Immature natural killer cell (primary cell): ENCODE measurements at regions not wholly inside any gene's neighbourhood (a gene's known extent, or its start where the extent isn't known, plus 50 kb on each side); places are given as distances from the start of the nearest gene placed in this dataset.

Experiments
- DNase-seq, 3 donors: peaks; one replicate each; pipeline ENCODE4 v3.0.0; 2022; ENCODE audit warnings: mixed read lengths in 1 of 3
- H3K27ac Mint-ChIP-seq, 6 donors: one replicate each; pipeline ENCODE4 v1.8.0; 2020; ENCODE audit warnings: mixed read lengths in 6 of 6, mild to moderate bottlenecking in 5 of 6, inconsistent platforms in 4 of 6, moderate library complexity in 3 of 6
- H3K27me3 Mint-ChIP-seq, 3 donors: one replicate each; pipeline ENCODE4 v1.8.0; 2020 to 2021; ENCODE audit warnings: low read depth in 3 of 3, mild to moderate bottlenecking in 3 of 3, mixed read lengths in 3 of 3, moderate library complexity in 3 of 3, inconsistent platforms in 1 of 3
- H3K36me3 Mint-ChIP-seq, 3 donors: one replicate each; pipeline ENCODE4 v1.8.0; 2020; ENCODE audit warnings: mixed read lengths in 3 of 3, inconsistent platforms in 2 of 3, mild to moderate bottlenecking in 2 of 3
- H3K4me1 Mint-ChIP-seq, 2 donors: one replicate each; pipeline ENCODE4 v1.8.0; 2020; ENCODE audit warnings: inconsistent platforms in 2 of 2, mild to moderate bottlenecking in 2 of 2, mixed read lengths in 2 of 2, moderate library complexity in 1 of 2
- H3K4me3 Mint-ChIP-seq, 5 donors: one replicate each; pipeline ENCODE4 v1.8.0; 2020; ENCODE audit warnings: mild to moderate bottlenecking in 5 of 5, mixed read lengths in 5 of 5, inconsistent platforms in 3 of 5, moderate library complexity in 3 of 5
- H3K9me3 Mint-ChIP-seq, 6 donors: one replicate each; pipeline ENCODE4 v1.8.0; 2020; ENCODE audit warnings: mild to moderate bottlenecking in 6 of 6, mixed read lengths in 6 of 6, inconsistent platforms in 4 of 6, moderate library complexity in 3 of 6

DNA sequence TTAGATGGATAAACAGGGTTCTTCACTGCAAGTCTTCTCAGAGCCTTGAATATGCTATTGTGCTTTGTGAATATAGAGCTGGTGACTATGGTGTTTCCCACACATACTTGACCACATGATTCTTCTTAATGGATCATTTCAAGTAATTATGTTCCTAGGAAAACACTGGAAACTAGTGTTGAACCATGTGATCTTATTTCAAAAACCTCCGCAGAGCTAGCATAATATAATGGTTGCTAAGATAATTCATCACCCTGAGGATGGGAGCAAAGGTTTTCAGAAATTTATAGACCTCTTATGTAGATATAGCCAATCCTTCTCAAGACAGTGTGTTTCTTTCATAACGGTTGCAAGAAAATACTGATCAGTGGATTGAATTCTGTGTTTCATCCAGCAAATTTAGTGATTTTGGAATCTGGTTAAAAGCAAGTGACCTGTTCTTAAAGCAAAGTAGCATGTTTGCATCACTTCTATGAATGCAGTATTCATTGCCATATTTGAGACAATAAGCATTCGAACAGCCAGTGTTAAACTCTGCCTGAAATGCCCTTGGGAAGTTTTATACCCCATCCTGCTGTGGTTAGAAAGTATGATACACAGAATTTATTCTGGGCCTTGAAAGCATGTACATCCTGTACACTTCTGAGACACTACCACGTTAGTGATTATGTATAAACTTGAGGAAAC, 341.0 kb upstream of the E2F7 start:
- Mint-ChIP-seq H3K9me3 (peaks cover 0 to 10% (median 2%) of the 10 kb centered on the region in 6 donors), H3K4me3 (no peak overlapping the region), H3K27ac (no peak overlapping the region), H3K27me3 (no peaks in the 10 kb centered on the region), H3K4me1 (no peaks in the 10 kb centered on the region), H3K36me3 (no peaks in the 10 kb centered on the region)
- no peak for DNase-seq

DNA sequence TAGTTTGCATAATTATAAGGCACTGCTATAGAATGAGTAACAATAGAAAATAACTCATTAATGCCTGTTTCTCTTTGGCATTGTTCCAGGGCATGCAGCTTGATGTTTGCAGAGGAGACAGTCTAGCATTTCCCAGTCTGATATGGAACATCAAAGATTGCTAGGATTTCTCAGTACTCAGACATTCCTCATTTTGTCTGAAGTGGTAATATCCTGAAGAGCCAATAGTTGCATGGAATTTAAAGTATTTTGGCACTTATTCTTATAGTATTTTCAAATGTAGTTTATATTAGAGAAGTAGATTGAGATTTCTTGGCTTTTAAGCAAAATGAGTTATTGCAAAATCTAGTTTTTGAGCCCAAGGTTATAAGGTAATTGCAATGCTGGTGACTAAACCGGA, 337.3 kb upstream of the E2F7 start:
- DNase-seq: no peak
- H3K4me1 Mint-ChIP-seq: no peaks in the 10 kb centered on the region
- H3K27ac Mint-ChIP-seq: no peak overlapping the region
- peaks cover 0 to 7% (median 2%) of the 10 kb centered on the region in 6 donors for H3K9me3 Mint-ChIP-seq
- H3K4me3 Mint-ChIP-seq: no peak overlapping the region
- H3K27me3 Mint-ChIP-seq: no peaks in the 10 kb centered on the region
- H3K36me3 Mint-ChIP-seq: no peaks in the 10 kb centered on the region

DNA sequence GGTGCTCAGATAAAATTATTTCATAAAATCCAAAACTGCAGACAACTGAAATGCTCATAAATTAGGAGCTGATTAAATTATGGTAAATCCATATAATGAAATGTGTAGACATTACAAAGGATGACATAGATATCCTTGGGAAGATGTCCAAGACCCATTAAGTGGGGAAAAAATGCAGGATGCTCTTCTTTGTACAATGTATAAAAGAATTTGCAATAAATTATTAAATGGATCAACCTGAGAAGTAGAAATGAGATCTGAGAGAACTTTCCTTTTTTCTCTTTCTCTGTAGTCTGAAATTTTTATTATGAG, 336.4 kb upstream of the E2F7 start:
- H3K9me3 Mint-ChIP-seq: peaks cover 0 to 11% (median 2%) of the 10 kb centered on the region in 6 donors
- no peak overlapping the region for H3K4me3 Mint-ChIP-seq
- H3K4me1 Mint-ChIP-seq: no peaks in the 10 kb centered on the region
- H3K36me3 Mint-ChIP-seq: no peaks in the 10 kb centered on the region
- H3K27me3 Mint-ChIP-seq: no peaks in the 10 kb centered on the region
- no peak overlapping the region for H3K27ac Mint-ChIP-seq
- no peak for DNase-seq

DNA sequence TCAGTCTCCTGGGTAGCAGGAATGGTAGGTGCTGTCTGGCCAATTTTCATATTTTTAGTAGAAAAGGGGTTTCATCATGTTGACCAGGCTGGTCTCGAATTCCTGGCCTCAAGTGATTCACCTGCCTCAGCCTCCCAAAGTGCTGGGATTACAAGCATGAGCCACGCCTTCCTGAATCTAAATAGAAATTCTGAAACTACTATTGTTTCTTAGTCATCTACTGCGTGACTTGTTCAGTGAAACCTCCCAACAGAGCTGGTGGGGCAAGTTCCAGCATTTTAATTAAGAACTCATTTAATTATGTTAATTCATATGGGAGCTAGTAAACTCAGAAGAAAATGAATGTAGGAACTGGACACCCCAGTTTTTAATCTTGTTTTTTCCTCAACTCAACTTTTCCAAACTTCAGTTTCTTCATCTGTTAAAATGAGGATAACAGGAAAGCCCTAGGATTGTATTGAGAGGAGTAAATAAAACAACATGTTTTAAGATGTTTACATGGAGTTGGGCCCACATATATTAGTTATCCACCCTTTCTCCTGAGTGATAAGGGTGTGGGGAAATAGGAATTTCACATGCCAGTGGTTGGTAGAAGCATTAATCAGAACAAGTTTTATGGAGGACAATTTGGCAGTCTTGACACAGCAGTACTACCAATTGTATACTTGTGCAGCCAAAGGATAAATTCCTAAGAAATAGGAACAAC, 335.8 kb upstream of the E2F7 start:
- Mint-ChIP-seq H3K9me3 (peaks cover 0 to 12% (median 4%) of the 10 kb centered on the region in 6 donors), H3K4me3 (no peak overlapping the region), H3K36me3 (no peaks in the 10 kb centered on the region), H3K27ac (no peak overlapping the region), H3K27me3 (peaks cover 0 to 2% (median 0%) of the 10 kb centered on the region in 3 donors), H3K4me1 (no peaks in the 10 kb centered on the region)
- DNase-seq: no peak

DNA sequence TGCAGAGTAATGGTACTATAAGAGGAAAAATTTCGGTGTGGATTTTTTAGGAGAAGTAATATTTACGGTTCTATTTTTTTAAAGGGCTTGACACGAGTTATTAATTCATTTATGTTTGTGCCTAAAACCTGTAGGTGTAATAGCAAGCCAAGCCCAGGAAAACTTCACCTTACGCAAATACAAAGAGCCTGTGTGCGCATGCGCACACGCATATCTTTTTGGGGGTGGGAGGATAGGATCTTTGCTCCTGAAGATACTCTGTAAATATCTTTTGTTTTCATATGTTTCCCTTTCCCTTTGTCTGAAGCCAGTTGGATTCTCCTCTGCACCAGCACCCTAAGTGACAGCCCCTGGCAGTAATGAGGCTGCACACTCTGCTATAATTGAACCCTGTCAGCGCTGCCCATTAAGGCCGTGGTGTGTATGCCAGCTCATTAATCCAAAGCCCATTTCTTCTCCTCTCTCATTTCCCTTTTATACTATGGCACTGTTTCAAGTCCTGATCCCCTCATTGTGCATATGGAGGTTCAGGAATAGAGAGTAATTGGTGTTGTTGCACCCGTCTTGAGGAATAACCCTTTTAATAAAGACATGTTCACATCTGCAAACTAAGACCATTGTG, 327.2 kb upstream of the E2F7 start:
- no peak for DNase-seq
- Mint-ChIP-seq H3K27ac (no peak overlapping the region), H3K4me3 (no peak overlapping the region), H3K27me3 (peaks cover 0 to 2% (median 0%) of the 10 kb centered on the region in 3 donors), H3K36me3 (no peaks in the 10 kb centered on the region), H3K4me1 (no peaks in the 10 kb centered on the region), H3K9me3 (peaks cover 0 to 14% (median 9%) of the 10 kb centered on the region in 6 donors)

DNA sequence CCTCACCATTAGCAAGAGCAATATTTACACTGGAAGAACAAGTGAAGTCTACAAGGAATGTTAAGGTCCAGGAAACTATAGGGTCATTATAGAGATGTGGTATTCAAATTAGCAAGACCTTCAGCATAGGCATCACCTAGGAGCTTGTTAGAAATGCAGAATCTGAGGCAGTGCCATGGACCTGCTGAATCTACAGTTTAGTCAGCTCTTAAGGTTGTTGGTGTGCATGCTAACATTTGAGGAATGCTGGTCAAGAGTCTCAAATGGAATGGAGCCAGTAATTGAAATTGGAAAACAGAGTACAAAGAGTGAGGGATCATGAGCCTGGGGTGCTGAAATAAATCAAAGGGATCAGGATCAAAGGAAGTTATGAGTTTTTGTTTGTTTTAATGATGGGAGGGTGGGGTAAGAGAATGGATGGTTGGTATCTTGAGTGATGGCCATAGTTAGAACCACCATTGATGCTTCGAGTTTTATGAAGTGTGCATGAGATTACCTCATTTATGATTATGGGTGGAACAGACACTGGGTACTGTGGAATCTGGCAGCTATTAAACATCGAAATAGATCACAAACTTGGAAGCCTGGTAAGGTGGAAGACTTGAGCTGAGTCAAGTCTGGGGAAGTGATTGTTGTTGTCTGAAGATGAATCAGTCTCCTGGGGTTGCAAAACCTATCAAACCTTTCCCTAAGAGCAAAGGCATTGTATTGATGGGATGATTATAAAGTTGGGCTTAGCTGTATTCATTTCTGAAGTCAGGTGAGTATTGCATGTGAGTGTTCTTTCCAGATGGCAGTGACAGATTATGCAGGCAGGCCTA, 323.3 kb upstream of the E2F7 start:
- H3K4me1 Mint-ChIP-seq: no peaks in the 10 kb centered on the region
- DNase-seq: no peak
- no peaks in the 10 kb centered on the region for H3K36me3 Mint-ChIP-seq
- no peak overlapping the region for H3K27ac Mint-ChIP-seq
- H3K4me3 Mint-ChIP-seq: no peak overlapping the region
- H3K9me3 Mint-ChIP-seq: peaks cover 3 to 8% (median 5%) of the 10 kb centered on the region in 6 donors
- H3K27me3 Mint-ChIP-seq: no peaks in the 10 kb centered on the region

DNA sequence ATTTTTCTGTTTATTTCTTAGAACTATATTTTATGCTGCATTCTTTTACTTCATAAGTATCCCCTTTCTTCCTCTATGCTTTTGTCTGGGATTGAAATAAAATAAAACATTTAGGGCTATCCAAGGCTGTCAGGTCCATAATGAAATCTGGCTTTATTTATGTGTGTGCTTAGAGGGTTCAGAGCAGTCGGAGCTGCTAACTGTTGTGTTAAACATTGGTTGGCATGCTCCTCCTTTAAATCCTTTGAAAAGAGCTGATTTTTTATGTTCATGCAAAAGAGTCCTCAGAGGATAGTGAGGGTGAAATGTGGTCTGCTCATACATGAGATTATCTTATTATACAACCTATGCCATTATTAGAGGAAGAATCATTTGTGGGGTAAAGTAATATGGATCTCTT, 322.3 kb upstream of the E2F7 start:
- no peak overlapping the region for H3K27ac Mint-ChIP-seq
- H3K4me3 Mint-ChIP-seq: no peak overlapping the region
- peaks cover 3 to 8% (median 5%) of the 10 kb centered on the region in 6 donors for H3K9me3 Mint-ChIP-seq
- H3K27me3 Mint-ChIP-seq: no peaks in the 10 kb centered on the region
- no peaks in the 10 kb centered on the region for H3K4me1 Mint-ChIP-seq
- H3K36me3 Mint-ChIP-seq: no peaks in the 10 kb centered on the region
- no peak for DNase-seq

DNA sequence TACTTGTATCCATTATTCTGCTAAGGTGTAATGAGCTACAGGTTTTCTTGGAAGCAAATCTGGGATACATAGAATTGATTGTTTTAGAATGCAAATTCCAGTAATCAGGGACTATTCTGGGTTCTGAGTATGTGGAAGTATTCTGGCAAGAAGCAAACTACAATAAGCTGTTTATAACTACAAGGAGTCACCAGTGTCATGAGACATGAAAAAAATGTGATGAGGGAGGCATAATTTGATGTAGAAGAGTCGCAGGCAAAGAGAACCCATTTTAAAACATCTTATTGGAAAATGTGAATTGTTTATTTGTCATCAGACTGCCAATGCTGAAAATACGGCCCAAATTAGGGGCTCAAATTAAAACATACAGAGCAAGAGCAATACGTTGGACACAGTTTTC, 321.8 kb upstream of the E2F7 start:
- Mint-ChIP-seq H3K27me3 (no peaks in the 10 kb centered on the region), H3K4me1 (no peaks in the 10 kb centered on the region), H3K36me3 (no peaks in the 10 kb centered on the region), H3K4me3 (no peak overlapping the region), H3K9me3 (peaks cover 3 to 11% (median 5%) of the 10 kb centered on the region in 6 donors), H3K27ac (no peak overlapping the region)
- no peak for DNase-seq

DNA sequence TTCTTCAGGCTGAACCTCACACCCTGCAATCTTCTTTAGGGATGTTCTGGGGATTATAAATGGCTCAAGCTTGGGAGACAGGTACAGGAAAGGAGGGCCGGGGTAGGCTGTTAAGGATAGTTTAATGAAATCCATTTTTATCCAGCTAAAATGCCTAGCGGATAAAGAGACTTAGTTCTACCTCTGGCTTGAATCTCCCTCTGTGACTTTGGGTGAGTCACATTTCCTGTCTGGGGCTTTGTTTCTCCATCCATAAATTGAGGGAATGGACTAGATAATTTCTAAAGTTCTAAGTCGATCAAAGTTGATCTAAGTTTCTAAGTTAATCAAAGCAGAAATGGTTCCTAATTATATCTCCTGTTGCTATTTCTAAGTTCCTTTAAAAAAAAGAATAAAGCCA, 319.6 kb upstream of the E2F7 start:
- Mint-ChIP-seq H3K27me3 (no peaks in the 10 kb centered on the region), H3K4me3 (no peak overlapping the region), H3K27ac (no peak overlapping the region), H3K4me1 (no peaks in the 10 kb centered on the region), H3K36me3 (no peaks in the 10 kb centered on the region), H3K9me3 (peaks cover 3 to 11% (median 8%) of the 10 kb centered on the region in 6 donors)
- no peak for DNase-seq

DNA sequence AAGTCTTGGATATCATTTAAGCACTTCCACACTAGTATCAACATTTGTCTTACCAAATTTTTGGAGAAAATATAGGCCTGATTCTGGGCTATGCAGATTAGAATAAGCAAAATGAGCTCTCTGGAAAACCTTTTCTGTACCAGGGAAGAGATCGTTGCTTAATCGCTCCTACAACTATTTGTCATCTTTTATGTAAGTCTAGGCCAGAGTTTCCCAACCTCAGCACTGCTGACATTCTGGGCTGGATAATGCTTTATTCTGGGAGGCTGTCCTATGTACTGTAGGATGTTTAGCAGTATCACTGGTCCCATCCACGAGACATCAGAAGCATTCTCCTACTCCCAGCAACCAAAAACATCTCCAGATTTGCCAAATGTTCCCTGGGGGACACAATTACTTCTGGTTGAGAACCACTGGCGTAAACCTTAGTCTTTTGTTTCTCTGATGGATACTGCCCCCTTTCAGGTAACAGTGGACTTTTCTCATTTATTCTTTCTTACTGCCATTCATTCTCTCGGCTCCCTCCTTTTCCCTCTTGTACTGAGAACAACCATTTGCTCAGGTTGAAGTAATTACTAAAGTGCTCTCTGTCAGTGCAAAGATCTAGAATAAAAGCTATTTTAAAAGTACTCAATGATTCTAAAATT, 316.9 kb upstream of the E2F7 start:
- no peak overlapping the region for H3K4me3 Mint-ChIP-seq
- H3K9me3 Mint-ChIP-seq: peaks cover 1 to 25% (median 9%) of the 10 kb centered on the region in 6 donors
- no peaks in the 10 kb centered on the region for H3K4me1 Mint-ChIP-seq
- DNase-seq: no peak
- H3K36me3 Mint-ChIP-seq: no peaks in the 10 kb centered on the region
- no peak overlapping the region for H3K27ac Mint-ChIP-seq
- peaks cover 0 to 2% (median 0%) of the 10 kb centered on the region in 3 donors for H3K27me3 Mint-ChIP-seq

DNA sequence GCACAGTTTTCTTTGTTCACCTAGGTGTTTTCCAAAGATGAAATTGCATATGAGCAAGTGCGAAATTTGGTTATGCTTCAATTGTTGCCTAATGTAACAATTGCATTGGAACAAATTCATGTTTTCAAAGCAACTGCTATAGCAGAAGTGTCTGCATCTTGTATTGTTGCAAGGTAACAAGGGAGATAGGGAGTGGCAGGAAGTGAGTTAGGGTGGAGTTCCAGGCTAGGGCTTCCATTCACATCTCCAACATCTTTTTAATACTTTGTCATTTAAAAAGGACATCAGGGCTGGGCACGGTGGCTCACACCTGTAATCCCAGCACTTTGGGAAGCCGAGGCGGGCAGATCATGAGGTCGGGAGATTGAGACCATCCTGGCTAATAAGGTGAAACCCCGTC, 312.3 kb upstream of the E2F7 start:
- no peak overlapping the region for H3K4me3 Mint-ChIP-seq
- DNase-seq: no peak
- no peak overlapping the region for H3K27ac Mint-ChIP-seq
- H3K27me3 Mint-ChIP-seq: peaks cover 0 to 2% (median 0%) of the 10 kb centered on the region in 3 donors
- H3K4me1 Mint-ChIP-seq: no peaks in the 10 kb centered on the region
- H3K9me3 Mint-ChIP-seq: peaks cover 2 to 20% (median 4%) of the 10 kb centered on the region in 6 donors
- no peaks in the 10 kb centered on the region for H3K36me3 Mint-ChIP-seq

DNA sequence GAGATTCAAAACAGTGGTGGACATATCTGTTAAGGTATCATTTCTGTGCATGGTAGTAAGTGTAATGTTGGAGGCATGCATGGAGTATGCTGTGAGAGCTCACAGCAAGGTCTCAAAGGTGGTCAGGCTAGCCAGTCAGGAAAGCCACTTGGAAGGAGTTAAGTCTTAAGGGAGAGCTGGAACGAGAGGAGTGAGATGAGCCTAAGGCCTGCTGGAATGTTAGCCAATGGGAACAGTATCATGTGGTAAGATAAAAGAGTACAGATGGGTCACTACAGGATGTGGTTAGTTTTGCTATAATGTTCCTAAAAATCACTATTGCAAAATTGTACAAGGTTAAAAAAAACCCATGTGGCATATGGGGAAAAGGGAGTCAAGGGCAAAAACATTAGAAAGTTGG, 311.7 kb upstream of the E2F7 start:
- DNase-seq: no peak
- no peak overlapping the region for H3K27ac Mint-ChIP-seq
- peaks cover 0 to 20% (median 5%) of the 10 kb centered on the region in 6 donors for H3K9me3 Mint-ChIP-seq
- no peak overlapping the region for H3K4me3 Mint-ChIP-seq
- peaks cover 0 to 2% (median 0%) of the 10 kb centered on the region in 3 donors for H3K27me3 Mint-ChIP-seq
- no peaks in the 10 kb centered on the region for H3K36me3 Mint-ChIP-seq
- no peaks in the 10 kb centered on the region for H3K4me1 Mint-ChIP-seq

DNA sequence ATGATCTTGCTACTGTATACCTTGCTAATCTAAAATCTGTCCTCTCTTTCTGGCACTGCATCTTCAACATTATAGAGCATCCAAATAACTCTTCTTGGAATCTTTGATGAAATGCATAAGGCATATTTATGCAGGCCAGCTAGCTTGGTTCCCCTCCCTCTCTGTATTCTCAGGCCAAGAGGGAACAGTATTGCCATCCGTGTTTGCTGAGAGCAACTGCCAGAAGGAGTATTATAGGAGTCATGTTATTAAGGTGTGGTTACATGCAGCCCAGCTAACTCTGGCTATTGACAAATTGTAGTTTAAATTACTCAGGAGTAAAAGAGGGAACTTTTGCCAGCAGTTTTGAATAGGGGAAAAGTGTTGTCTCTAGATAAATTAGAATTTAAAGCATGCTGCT, 309.3 kb upstream of the E2F7 start:
- no peak overlapping the region for H3K4me3 Mint-ChIP-seq
- no peak overlapping the region for H3K27ac Mint-ChIP-seq
- peaks cover 0 to 2% (median 0%) of the 10 kb centered on the region in 3 donors for H3K27me3 Mint-ChIP-seq
- DNase-seq: no peak
- no peaks in the 10 kb centered on the region for H3K36me3 Mint-ChIP-seq
- peaks cover 2 to 12% (median 6%) of the 10 kb centered on the region in 6 donors for H3K9me3 Mint-ChIP-seq
- no peaks in the 10 kb centered on the region for H3K4me1 Mint-ChIP-seq
